Inferior parietal cortex (tissue), 1 donor: ENCODE measurements at regions not wholly inside any gene's neighbourhood (a gene's known extent, or its start where the extent isn't known, plus 50 kb on each side); places are given as distances from the start of the nearest gene placed in this dataset.

Source experiments
- DNase-seq: peaks from one replicate; pipeline ENCODE4 v3.0.0-alpha.2; 2016; ENCODE audit errors: extremely low spot score

DNA sequence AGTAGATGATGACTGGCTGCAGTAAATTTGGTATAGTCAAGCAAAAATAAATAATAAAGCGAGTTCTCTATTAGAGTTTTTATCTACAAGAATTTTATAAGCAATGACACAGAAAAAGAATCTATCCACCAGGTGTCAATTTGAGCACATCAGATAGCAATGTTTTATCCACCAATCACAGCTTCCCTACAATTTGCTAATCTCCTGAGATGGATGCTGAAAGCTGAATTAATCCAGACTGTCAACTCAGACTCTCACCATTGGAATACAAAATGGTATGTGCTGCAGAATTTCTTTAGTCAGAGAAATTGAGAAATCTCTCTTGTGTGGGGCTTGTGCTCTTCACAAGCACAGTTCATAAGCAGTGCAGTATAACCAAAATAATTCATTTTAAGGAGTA, 888.9 kb upstream of the GHITM start:
- no peak for DNase-seq

DNA sequence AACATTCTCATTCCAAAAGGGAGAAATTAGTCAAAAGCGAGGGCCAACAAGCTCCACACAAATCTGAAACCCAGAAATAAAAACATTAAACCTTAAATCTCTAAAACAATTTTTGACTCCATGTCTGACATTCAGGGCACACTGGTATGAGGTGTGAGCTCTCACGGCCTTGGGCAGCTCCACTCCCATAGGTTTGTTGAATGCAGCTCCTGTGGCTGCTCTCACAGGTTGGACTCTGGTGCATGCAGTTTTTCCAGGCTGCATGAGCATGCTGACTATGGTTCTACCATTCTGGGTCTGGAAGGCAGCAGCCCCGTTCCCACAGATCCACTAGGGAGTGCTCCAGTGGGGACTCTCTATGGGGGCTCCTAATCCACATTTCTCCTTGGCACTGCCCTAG, 887.1 kb upstream of the GHITM start:
- DNase-seq, result no peak

DNA sequence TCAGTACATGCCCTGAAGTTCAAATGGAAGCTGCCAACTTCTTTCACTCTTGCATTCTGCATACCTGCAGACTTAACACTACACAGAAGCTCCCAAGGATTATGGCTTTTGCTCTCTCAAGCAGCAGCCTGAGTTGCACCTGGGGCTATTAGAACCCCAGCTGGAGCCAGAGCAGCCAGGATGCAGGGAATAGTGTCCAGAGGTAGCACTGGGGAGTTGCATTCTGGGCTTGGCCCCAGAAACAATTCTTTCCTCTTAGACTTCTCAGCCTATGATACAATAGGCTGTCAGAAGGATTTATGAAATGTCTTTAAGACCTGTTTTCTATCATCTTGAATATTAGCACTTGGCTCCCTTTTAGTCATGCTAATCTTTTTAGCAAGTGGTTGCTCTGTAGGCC, 886.7 kb upstream of the GHITM start:
- DNase-seq, result no peak

DNA sequence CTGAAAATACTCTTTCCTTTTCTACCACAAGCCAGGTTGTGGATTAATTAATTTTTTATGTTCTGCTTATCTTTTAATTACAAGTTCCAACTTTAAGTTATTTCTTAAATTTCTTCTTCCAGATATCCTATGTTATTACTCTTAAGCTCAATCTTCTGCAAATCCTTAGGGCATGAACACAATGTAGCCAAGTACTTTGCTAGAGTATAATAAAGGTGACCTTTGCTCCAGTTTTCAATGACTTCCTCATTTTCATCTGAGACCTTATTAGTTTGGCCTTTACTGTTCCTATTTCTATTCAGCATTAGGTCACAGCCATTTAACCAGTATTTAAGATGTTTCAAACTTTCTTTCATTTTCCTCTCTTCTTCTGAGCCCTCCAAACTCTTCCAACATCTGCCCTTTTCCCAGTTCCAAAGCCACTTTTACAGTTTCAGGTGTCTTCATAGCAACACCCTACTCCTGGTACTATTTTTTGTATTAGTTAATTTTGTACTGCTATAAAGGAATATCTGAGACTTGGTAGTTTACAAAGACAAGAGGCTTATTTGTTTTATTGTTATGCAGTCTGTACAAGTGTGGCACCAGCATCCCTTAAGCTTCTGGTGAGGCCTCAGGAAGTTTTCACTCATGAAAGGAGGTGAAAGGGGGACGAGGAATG, 886.2 kb upstream of the GHITM start:
- DNase-seq, result no peak

DNA sequence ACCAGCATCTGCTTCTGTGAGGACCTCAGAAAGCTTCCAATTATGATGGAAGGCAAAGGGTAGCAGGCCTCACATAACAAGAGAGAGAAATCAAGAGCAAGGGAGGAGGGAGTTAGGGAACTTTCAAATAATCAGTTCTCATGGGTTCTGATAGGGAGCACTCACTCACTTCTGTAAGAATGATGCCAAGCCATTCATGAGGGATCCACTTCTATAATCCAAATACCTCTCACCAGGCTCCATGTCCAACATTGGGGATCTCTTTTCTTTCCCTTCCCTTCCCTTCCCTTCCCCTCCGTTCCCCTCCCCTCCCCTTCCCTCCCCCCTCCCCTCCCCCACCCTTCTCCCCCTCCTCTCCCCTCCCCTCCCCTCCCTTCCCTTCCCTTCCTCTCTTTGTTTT, 884.6 kb upstream of the GHITM start:
- no peak for DNase-seq

DNA sequence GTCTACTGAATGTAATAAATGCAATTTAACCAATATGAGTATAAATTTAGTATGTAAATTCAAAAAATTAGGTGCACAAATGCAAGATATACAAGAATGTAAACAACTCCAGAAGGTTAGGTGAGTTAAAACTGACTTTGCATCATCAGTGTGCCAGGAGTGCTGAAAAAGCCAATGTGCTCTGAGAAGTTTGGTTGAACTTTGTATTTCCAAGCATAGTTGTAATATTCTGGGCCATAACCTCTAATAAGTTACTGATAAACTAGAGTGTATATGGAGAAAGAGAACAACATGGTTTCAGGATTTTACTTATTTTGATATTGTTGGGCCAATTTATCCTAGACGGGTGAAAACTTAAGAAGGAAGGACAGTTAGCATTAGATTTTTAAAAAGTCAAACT, 876.9 kb upstream of the GHITM start:
- DNase-seq, result no peak

DNA sequence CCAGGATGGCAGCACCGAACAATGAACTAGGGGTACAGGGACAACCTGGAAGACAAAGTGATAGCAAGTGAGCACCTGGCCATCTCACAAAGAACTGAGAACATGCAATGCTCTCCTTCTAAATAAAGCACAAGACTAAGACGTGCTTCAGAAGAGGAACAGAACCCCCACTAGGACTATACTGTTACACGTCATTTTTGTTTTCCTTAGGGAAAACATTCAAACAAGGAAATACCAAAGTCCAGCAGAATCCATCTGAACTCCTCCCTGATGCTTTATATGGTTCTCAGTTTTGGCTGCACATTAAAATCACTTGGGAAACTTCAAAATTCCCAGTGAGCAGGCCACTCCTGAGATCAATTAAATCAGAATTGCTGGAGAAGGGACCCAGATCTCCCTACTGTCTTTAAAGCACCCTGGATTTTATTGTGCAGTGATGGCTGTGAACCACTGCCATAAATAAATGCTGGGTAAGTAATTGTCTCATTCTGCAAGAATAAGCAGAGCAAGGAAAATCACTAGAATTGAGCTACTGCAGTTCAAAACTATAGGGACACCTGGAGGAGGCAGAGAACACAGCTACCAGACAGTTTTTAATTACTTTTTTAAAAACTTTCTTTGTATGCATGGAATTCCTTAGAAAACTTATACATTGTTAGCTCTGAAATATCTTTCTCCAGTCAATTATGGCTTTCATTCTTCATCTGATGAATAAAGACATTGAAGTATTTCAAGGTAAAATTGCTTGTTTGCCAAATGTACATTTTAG, 866.5 kb upstream of the GHITM start:
- DNase-seq, result no peak

DNA sequence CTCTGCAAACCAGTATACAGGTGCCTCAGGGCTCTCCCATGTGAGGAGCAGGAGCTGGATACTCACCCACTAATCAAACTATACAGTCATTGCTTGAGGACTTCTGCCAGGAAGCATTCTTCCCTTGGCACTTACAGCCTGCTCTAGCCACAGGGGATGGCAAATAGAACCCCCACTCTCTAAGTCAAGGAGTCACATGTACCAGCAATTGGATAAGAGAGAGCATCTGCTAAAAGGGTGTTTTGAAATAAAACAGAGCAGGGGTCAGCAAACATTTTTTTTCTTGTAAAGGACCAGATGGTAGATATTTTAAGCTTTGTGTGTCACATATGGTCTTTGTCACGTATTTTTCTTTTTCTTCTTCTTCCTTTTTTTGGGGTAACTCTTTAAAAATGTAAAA, 865.2 kb upstream of the GHITM start:
- DNase-seq, result no peak

DNA sequence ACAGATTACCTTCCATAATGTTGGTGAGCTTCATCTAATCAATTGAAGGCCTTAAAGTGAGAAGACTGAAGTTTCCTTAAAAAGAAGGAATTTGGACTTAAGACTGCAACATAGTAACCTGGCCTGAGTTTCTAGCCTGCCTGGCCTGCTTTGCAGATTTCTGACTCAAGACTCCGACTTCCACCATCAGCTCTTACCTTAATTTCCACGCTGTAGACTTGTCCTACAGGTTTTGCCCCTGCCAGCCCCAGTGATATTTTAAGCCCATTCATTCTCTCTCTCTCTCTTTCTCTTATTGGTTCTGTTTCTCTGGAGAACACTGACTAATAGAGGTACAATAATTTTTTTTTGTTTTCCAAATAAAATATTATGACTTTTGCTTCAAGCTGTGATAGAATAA, 862.3 kb upstream of the GHITM start:
- no peak for DNase-seq

DNA sequence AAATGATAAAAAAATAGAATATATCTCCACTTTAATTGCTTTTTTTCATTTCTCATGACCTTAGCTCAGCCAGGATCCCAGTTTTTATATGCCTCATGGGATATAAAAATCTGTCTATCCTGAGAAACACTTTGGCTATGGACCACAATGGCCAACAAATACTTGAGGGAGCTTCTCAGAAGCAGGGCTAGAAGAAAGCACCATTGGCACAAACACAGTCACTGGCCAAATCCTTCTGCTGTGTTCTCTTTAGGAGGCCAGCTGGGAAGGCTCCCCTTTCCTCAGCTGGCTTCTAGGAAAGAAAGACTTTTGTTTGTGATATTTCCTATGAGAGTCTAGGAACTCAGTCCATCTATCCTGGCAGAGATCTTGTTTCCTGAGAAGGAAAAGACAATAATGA, 856.2 kb upstream of the GHITM start:
- no peak for DNase-seq

DNA sequence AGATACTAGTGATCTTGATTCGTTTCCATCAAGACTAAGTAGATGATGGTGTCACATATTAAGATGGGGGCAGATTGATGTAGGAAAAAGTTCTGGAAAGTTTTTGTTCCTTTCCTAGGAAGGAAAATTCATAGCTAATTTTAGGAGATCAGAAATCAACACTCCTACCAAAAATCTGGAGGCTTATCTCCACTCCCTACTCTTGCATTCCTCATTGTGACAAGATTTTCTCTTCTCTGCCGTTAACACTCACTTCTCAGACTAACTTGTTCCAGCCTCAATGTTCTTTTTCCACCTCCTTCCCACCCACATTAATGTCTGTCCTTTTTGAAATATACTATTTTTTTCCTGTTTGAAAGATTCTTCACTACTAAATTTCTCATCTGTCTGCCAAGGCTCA, 851.9 kb upstream of the GHITM start:
- DNase-seq, result peak; percentile 55

DNA sequence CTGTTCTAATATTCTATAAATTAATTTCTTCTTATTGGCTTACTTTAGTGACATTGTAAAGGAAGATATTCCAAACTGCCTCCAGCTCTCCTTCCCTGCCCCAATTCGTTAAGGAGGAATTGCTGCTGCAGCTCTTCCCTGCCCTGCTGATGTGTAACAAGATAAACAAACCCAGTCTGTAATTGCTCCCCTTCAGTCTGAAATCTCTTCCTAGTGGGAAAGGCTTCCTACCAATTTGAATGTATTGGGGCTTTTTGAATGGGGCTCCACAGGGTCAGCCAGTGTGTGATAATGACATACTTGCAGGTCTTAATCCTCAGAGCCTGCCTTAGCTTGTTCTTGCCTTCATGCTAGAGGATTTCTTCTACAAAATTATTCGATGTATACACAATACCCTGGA, 849.9 kb upstream of the GHITM start:
- DNase-seq, result no peak

DNA sequence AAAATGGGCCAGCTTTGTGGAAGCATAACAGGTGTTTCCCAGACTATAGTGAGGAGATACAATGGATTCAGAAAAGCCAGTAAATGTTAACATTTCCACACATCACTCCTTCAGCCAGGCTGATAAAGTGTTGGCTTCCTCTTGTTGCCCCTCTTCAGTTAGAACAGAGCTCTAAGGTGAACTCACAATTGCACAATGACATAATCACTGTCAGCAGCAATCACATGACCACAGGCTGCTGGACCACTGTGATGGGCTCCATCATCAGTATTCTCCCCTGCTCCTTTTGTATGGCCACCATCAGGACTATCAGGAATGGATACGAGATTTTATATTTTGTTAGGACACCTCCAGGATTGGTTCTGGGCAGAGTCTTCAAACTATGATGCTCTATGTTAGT, 849.4 kb upstream of the GHITM start:
- no peak for DNase-seq

DNA sequence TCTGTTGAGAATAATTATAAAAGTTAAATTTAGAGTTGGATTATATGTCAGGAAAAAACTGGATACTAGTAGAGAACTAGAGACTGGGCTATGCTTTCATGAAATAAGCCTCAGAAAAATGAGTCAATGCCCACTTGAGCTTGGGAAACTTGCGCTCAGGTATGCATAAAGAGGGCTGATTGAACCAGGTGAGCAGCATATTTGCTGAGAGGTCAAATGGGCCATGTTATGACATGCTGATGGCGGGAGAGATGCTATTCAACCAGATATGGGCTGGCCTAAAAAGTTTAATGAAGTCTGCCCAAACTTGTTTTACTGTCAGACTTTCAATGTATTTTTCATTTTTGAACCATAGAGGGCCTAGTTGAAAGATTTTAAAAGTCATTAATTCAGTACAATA, 837.6 kb upstream of the GHITM start:
- no peak for DNase-seq

DNA sequence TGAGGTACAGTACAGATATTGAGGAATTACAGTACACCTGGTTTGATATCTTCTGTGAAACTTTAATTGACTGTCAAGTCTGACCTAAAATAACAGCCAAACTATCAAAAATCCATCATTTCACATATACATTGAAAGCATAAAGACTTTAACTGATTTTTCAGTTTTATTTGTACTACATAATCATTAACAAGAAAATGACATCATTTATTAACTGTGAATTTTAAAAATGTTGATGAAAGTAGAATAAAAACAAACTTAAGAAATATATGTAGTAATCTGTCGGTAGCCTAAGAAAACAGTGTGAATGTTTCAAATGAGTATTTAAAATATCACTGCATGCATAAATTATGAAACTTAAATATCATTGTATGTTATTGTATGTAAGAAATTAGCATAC, 836.7 kb upstream of the GHITM start:
- DNase-seq, result no peak

DNA sequence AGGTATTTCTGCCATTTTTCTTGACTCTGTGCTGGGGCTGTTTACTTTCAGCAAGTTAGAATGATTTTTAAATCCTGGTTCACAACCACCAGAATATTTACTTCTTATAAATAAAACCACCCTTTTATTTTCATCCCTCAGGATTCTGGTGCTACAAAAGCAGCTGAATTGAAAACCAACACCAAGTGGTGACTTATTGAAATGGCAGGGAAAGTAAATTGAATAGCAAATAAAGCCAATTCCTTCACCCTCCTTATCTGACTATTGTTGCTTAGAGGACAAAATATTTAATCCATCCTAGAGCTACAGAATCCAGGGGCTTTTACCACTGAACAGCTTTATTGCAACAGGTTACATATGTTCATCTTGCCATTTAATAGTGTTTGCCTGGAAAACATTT, 828.6 kb upstream of the GHITM start:
- no peak for DNase-seq

DNA sequence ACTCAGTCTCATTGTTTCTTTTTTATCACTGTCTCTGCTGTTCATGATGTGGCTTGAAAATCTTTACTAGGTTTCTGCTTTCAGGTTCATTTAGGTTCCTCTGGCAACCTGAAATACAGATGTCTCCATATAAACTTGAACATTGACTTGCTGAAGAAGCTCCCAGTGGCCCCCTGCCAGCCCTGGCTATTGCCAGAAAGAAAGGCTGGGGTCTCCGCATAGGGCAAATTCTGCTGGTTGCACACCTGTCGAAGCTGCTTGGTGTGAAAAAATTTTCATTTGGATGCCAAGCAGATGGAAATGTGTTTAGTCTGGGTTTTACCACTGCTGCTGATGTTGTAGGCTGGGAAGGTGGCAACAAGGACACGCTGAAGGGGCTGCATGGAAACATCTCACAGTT, 826.7 kb upstream of the GHITM start:
- DNase-seq, result no peak

DNA sequence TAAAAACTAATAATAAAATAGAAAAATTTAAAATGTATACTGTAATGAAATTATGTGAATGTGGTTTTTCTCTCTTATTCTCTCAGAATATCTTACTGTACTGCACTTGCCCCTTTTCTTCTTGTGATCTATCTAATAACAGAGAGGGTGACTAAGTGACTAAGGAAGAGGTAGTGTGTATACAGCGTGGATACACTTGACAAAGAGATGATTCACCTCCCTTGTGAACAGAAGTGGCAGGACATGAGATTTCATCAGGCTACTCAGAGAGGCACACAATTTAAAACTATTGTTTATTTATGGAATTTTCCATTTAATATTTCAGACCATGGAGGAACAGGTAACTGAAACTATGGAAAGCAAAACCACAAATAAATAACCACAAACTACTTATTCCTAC, 806.6 kb upstream of the GHITM start:
- no peak for DNase-seq

DNA sequence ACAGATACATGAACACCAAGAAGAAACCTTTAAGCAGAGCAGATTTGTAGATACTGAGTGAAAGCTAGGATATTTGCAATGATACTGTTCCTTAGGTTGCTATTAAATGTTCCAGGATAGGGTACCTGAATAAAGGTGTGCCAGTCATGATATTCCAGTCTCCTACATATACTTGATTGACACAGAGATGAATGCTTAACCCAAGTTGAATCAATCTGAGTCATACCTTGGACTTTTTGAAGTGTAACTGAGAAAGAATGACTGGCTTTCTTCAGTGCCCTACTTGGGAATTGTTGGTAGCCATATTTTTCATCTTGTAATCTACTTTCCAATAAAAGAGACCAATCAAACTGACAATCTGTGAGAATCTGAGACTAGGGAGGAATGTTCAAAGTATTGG, 805.7 kb upstream of the GHITM start:
- no peak for DNase-seq

DNA sequence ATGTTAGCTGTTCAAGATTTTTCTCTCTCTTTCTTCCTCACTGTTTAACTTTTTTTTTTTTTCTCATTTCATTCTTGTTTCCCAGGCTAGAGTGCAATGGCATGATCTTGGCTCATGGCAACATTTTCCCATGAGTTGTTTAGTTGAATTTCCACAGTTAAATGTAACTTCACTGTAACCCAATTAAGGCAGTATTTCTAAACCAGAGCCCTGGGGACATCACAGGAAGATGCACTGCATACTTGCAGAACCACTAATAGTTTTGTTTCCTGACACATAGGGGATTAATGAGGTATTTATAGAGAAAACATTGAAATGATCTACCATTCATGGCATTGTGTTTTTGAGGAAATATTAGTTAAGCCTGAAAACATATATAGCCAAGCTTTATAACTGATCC, 795.6 kb upstream of the GHITM start:
- DNase-seq, result no peak

DNA sequence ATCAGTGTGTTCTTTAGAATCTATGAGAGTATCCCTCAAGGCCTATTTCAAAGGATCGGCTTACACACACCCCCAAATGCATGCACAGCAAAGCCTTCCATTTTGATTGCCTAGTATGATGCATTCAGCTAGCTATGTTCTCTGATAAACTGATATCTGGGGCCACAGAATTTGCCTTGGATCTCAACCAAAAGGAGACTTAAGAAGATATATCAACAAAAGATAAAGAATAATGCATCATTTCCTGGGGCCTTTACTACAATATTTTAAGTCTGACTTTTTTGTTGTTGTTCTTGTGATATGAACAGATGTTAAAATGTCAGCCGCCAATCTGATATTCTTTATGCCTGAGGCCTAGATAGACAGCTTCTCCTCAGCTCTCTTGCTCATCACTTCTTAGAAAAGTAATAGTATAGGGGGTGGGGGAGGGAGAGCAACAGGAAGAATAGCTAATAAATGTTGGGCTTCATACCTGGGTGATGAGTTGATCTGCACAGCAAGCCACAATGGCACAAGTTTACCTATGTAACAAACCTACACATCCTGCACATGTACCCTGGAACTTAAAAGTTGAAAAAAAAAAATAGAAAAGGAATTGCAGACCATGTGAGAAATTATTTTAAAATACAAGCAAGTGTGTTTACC, 792.9 kb upstream of the GHITM start:
- DNase-seq, result no peak

DNA sequence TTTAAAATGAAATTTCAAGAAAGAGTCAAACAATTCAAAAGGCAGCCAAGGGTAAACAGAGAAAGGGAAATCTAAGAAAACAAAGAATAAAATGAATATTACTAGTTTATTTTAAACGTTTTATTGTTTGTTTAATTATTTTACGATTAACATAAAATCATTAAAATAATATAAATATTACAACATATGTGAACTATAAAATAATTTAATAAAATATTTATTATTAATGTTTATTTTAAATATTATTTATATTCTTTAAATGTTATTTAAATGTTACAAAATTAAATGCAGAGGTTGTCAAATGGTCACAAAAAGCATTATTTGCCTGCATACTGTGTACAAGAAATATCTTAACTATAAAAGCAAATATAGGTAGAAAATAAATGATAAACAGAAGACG, 786.7 kb upstream of the GHITM start:
- no peak for DNase-seq

DNA sequence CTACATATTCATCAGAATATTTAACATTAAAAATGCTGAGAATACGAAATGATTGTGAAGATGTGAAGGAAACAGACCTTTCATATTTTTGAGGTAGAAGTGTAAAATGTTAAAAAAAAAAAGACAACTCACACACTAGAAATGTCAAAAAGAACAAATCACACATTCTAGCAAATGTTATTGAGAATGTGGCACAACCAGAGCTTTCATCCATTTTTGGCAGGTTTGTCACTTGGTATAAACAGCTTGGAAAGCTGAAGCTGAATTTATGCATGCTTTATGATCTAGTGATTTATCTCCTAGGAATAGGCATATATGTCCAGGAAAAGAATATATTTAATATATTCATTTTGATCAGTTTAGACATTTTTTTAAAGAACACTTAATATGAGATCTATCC, 784.9 kb upstream of the GHITM start:
- no peak for DNase-seq
